ENCODE measurements at regions not wholly inside any gene's neighbourhood (a gene's known extent, or its start where the extent isn't known, plus 50 kb on each side); places are given as distances from the start of the nearest gene placed in this dataset.

- no peak overlapping the region for H3K4me3 ChIP-seq (ENCODE audit: low read length)
- TF ChIP-seq CTCF (conservative IDR thresholded peaks at IDR 0.05; ENCODE audit: low read length): no peak
- peak; percentile 65 for DNase-seq (ENCODE audit: low read depth)
These were observed 130.1 kb upstream of the ADAMTS18 start for GRCh38 chr16:77564791-77565390.

GRCh38 chr16:77569406-77569805, 134.6 kb upstream of the ADAMTS18 start:
- no peak for DNase-seq (ENCODE audit: low read depth)
- no peak for TF ChIP-seq CTCF (conservative IDR thresholded peaks at IDR 0.05; ENCODE audit: low read length)

GRCh38 chr16:77570574-77570973, 135.7 kb upstream of the ADAMTS18 start:
- H3K4me3 ChIP-seq (ENCODE audit: low read length): no peak overlapping the region
- no peak for TF ChIP-seq CTCF (conservative IDR thresholded peaks at IDR 0.05; ENCODE audit: low read length)
- no peak for DNase-seq (ENCODE audit: low read depth)

More at GRCh38 chr16:77569406-77569805, 134.6 kb upstream of the ADAMTS18 start:
- H3K4me3 ChIP-seq (ENCODE audit: low read length): no peak overlapping the region

GRCh38 chr16:77571115-77571862, 136.5 kb upstream of the ADAMTS18 start:
- no peak overlapping the region for H3K4me3 ChIP-seq (ENCODE audit: low read length)
- no peak for TF ChIP-seq CTCF (conservative IDR thresholded peaks at IDR 0.05; ENCODE audit: low read length)
- no peak for DNase-seq (ENCODE audit: low read depth)

- no peak for DNase-seq (ENCODE audit: low read depth)
- no peak for TF ChIP-seq CTCF (conservative IDR thresholded peaks at IDR 0.05; ENCODE audit: low read length)
These were observed 140.2 kb upstream of the ADAMTS18 start for GRCh38 chr16:77574867-77575624.

GRCh38 chr16:77579351-77579891, 142.9 kb upstream of the NUDT7 start:
- H3K4me3 ChIP-seq (ENCODE audit: low read length): no peak overlapping the region
- TF ChIP-seq CTCF (conservative IDR thresholded peaks at IDR 0.05; ENCODE audit: low read length): no peak
- DNase-seq (ENCODE audit: low read depth): peak; percentile 36

More at GRCh38 chr16:77574867-77575624, 140.2 kb upstream of the ADAMTS18 start:
- H3K4me3 ChIP-seq (ENCODE audit: low read length): no peak overlapping the region
